GM12872 (cell line): ENCODE measurements at regions not wholly inside any gene's neighbourhood (a gene's known extent, or its start where the extent isn't known, plus 50 kb on each side); places are given as distances from the start of the nearest gene placed in this dataset.

Source experiments
- CTCF ChIP-seq: IDR thresholded peaks from 3 replicates; pipeline ENCODE4 v1.5.1; 2011; ENCODE audit warnings: low read depth, mild to moderate bottlenecking, low read length, moderate library complexity; ENCODE audit not compliant: insufficient read depth

- no peak for TF ChIP-seq CTCF
Measured at GRCh38 chr1:96559181-96559580, 162.4 kb upstream of the PTBP2 start.

GRCh38 chr1:96559707-96560596, 161.6 kb upstream of the PTBP2 start:
- TF ChIP-seq CTCF: no peak

- TF ChIP-seq CTCF: no peak
Measured at GRCh38 chr1:96562094-96562493, 159.5 kb upstream of the PTBP2 start.

GRCh38 chr1:96565546-96565945, 156.0 kb upstream of the PTBP2 start:
- TF ChIP-seq CTCF: no peak

GRCh38 chr1:96568639-96569038, 152.9 kb upstream of the PTBP2 start:
- no peak for TF ChIP-seq CTCF

- TF ChIP-seq CTCF: no peak
Measured at GRCh38 chr1:96569288-96569687, 152.3 kb upstream of the PTBP2 start.

- TF ChIP-seq CTCF: no peak
Measured at GRCh38 chr1:96579636-96580035, 141.9 kb upstream of the PTBP2 start.
